ENCODE measurements at regions not wholly inside any gene's neighbourhood (a gene's known extent, or its start where the extent isn't known, plus 50 kb on each side); places are given as distances from the start of the nearest gene placed in this dataset.
A peak's percentile ranks its signal among the peaks of the same experiment; 100 is the strongest.

GRCh38 chr6:139777202-139777970, 402.9 kb upstream of the CITED2 start (continued):
- no peak for TF ChIP-seq STAT5A (IDR thresholded peaks at IDR 0.05; ENCODE audit: borderline replicate concordance, low read length)

GRCh38 chr6:139776041-139776440, 401.6 kb upstream of the CITED2 start:
- ChIA-PET POLR2A (no interaction called here), CTCF (ENCODE audit: low intra/inter-chr PET ratio) (no interaction called here)
- Histone ChIP-seq H3K79me2 (ENCODE audit: control insufficient read depth, insufficient read depth, low read length) (no peaks in the 10 kb centered on the region), H3K9me3 (replicated peaks; ENCODE audit: control insufficient read depth, insufficient read depth, low read depth, low read length) (no peaks in the 10 kb centered on the region), H3K9me1 (ENCODE audit: control insufficient read depth, insufficient read depth, low read length) (no peaks in the 10 kb centered on the region), H3K36me3 (ENCODE audit: control insufficient read depth, insufficient read depth, low read length) (no peaks in the 10 kb centered on the region), H3K4me2 (ENCODE audit: insufficient read depth, low read length) (no peak overlapping the region), H3K9ac (ENCODE audit: insufficient read depth in 1 of 2, low read depth in 2 of 2, low read length in 2 of 2) (no peak overlapping the region), H4K20me1 (replicated peaks; ENCODE audit: control insufficient read depth, insufficient read depth, low read length) (no peaks in the 10 kb centered on the region), H3K4me1 (replicated peaks in 1 of 2; ENCODE audit: control insufficient read depth in 2 of 2, insufficient read depth in 2 of 2, low read length in 2 of 2) (peaks cover 4 to 17% of the 10 kb centered on the region in 2 experiments; a peak in 3 of 5 replicates), H3K27me3 (ENCODE audit: control insufficient read depth in 2 of 2, insufficient read depth in 2 of 2, low read length in 2 of 2) (no peaks in the 10 kb centered on the region), H3K27ac (ENCODE audit: extremely low read depth, low read depth, low read length) (no peak overlapping the region), H2AFZ (ENCODE audit: low read depth, low read length) (peak overlapping the region; percentile 60), H3K4me3 (no peak overlapping the region)
- BruUV-seq (replicated peaks), result no TSS peak
- in situ Hi-C loops (cut with MboI), result no loop called here
- TF ChIP-seq CLOCK (CRISPR knock-in tag; IDR thresholded peaks at IDR 0.05; ENCODE audit: borderline replicate concordance), result no peak
- no peak for TF ChIP-seq ZNF609 (CRISPR knock-in tag; IDR thresholded peaks at IDR 0.05; ENCODE audit: borderline replicate concordance)
- no peak for TF ChIP-seq PHB2 (IDR thresholded peaks at IDR 0.05; ENCODE audit: low read depth)
- TF ChIP-seq ZBTB1 (CRISPR knock-in tag; IDR thresholded peaks at IDR 0.05; ENCODE audit: borderline replicate concordance, low read depth), result no peak
- intact Hi-C loops (cut with micrococcal nuclease), result loop anchor here (5.0 kb wide), 1 partner anchor 404 kb away; the partner anchor contains the start of gene CITED2
- DNase-seq (ENCODE audit: extremely low read depth in 1 of 4, low spot score in 3 of 4), result no peak
- 44% methylated on average over 6 of the region's 6 CpGs for WGBS (ENCODE audit: insufficient coverage, low coverage, missing lambda C conversion rate)
- FAIRE-seq, result no peak
- no peak for ATAC-seq

Data from K562 (cell line).